Mesodermal cell (in vitro differentiated cells): ENCODE measurements at regions not wholly inside any gene's neighbourhood (a gene's known extent, or its start where the extent isn't known, plus 50 kb on each side); places are given as distances from the start of the nearest gene placed in this dataset.

Experiments
- H3K27ac ChIP-seq: 2 replicates; pipeline ENCODE4 v1.7.0; 2013; ENCODE audit warnings: mild to moderate bottlenecking, low read depth, low read length, moderate library complexity; ENCODE audit not compliant: severe bottlenecking
- H3K36me3 ChIP-seq: 2 replicates; pipeline ENCODE4 v1.7.1; 2013; ENCODE audit warnings: mild to moderate bottlenecking, low read length, moderate library complexity; ENCODE audit not compliant: control insufficient read depth, insufficient read depth
- H3K4me1 ChIP-seq: one replicate; pipeline ENCODE4 v1.7.1; 2013; ENCODE audit warnings: mild to moderate bottlenecking, low read length; ENCODE audit not compliant: insufficient read depth, control insufficient read depth, poor library complexity, severe bottlenecking
- H3K4me3 ChIP-seq: 2 replicates; pipeline ENCODE4 v1.7.0; 2013; ENCODE audit warnings: low read length, control low read depth, mild to moderate bottlenecking; ENCODE audit not compliant: insufficient read depth, poor library complexity, severe bottlenecking; ENCODE audit errors: extremely low read depth
- H3K9me3 ChIP-seq: 2 replicates; pipeline ENCODE4 v1.7.1; 2013; ENCODE audit warnings: mild to moderate bottlenecking, low read length, moderate library complexity; ENCODE audit not compliant: control insufficient read depth
- WGBS, 2 experiments: methylation state at CpG; one replicate each; pipeline ENCODE4 v1.1.5; 2013; ENCODE audit warnings: missing lambda C conversion rate in 2 of 2; ENCODE audit not compliant: insufficient coverage in 2 of 2; 5-methylcytosine and 5-hydroxymethylcytosine counted together

- H3K36me3 ChIP-seq, result no peaks in the 10 kb centered on the region
- H3K4me1 ChIP-seq, result no peaks in the 10 kb centered on the region
- no peak overlapping the region for H3K27ac ChIP-seq
- H3K4me3 ChIP-seq, result no peak overlapping the region
- H3K9me3 ChIP-seq, result no peaks in the 10 kb centered on the region
- no CpG with 5 or more reads among the region's 4 CpGs for WGBS, 2 experiments
Observed at GRCh38 chr7:125573126-125573525, 643.5 kb upstream of the POT1 start.

- H3K4me3 ChIP-seq, result no peak overlapping the region
- no peaks in the 10 kb centered on the region for H3K36me3 ChIP-seq
- WGBS, 2 experiments, result no CpG with 5 or more reads among the region's 1 CpG
- no peaks in the 10 kb centered on the region for H3K4me1 ChIP-seq
- H3K9me3 ChIP-seq, result no peaks in the 10 kb centered on the region
- H3K27ac ChIP-seq, result no peak overlapping the region
Observed at GRCh38 chr7:125572414-125572813, 642.8 kb upstream of the POT1 start.

- Histone ChIP-seq H3K36me3 (no peaks in the 10 kb centered on the region), H3K9me3 (no peaks in the 10 kb centered on the region), H3K4me3 (no peak overlapping the region), H3K27ac (no peak overlapping the region), H3K4me1 (no peaks in the 10 kb centered on the region)
- WGBS, 2 experiments, result 85 to 87% methylated on average over 2 of the region's 4 CpGs
Observed at GRCh38 chr7:125568799-125569198, 639.2 kb upstream of the POT1 start.

GRCh38 chr7:125567686-125568085 lies 638.1 kb upstream of the POT1 start:
- 100% methylated on average over 1 of the region's 2 CpGs for WGBS, 2 experiments
- Histone ChIP-seq H3K27ac (no peak overlapping the region), H3K9me3 (no peaks in the 10 kb centered on the region), H3K4me1 (no peaks in the 10 kb centered on the region), H3K4me3 (no peak overlapping the region), H3K36me3 (no peaks in the 10 kb centered on the region)

- Histone ChIP-seq H3K36me3 (no peaks in the 10 kb centered on the region), H3K27ac (no peak overlapping the region), H3K9me3 (no peaks in the 10 kb centered on the region), H3K4me1 (no peaks in the 10 kb centered on the region), H3K4me3 (no peak overlapping the region)
- 88 to 89% methylated on average over 9 of the region's 12 CpGs for WGBS, 2 experiments
Observed at GRCh38 chr7:125563964-125564529, 634.4 kb upstream of the POT1 start.

- no peaks in the 10 kb centered on the region for H3K36me3 ChIP-seq
- H3K4me1 ChIP-seq, result no peaks in the 10 kb centered on the region
- no peak overlapping the region for H3K4me3 ChIP-seq
- WGBS, 2 experiments, result 87 to 97% methylated on average over 5 to 9 of the region's 9 CpGs
- no peaks in the 10 kb centered on the region for H3K9me3 ChIP-seq
- H3K27ac ChIP-seq, result no peak overlapping the region
Observed at GRCh38 chr7:125563557-125563956, 633.9 kb upstream of the POT1 start.

- WGBS, 2 experiments, result 89 to 90% methylated on average over 2 of the region's 3 CpGs
- H3K36me3 ChIP-seq, result no peaks in the 10 kb centered on the region
Observed at GRCh38 chr7:125561006-125561405, 631.4 kb upstream of the POT1 start.

GRCh38 chr7:125559921-125560320 lies 630.3 kb upstream of the POT1 start:
- H3K36me3 ChIP-seq, result no peaks in the 10 kb centered on the region
- no peaks in the 10 kb centered on the region for H3K4me1 ChIP-seq
- 100% methylated on average over 1 of the region's 2 CpGs for WGBS, 2 experiments
- H3K9me3 ChIP-seq, result no peaks in the 10 kb centered on the region
- H3K4me3 ChIP-seq, result no peak overlapping the region
- no peak overlapping the region for H3K27ac ChIP-seq

More at GRCh38 chr7:125561006-125561405, 631.4 kb upstream of the POT1 start:
- Histone ChIP-seq H3K27ac (no peak overlapping the region), H3K4me1 (no peaks in the 10 kb centered on the region), H3K9me3 (no peaks in the 10 kb centered on the region), H3K4me3 (no peak overlapping the region)

- WGBS, 2 experiments, result no CpG with 5 or more reads among the region's 1 CpG
- H3K9me3 ChIP-seq, result no peaks in the 10 kb centered on the region
- H3K27ac ChIP-seq, result no peak overlapping the region
- no peaks in the 10 kb centered on the region for H3K4me1 ChIP-seq
- no peak overlapping the region for H3K4me3 ChIP-seq
- H3K36me3 ChIP-seq, result no peaks in the 10 kb centered on the region
Observed at GRCh38 chr7:125555916-125556315, 626.3 kb upstream of the POT1 start.

- Histone ChIP-seq H3K36me3 (no peaks in the 10 kb centered on the region), H3K27ac (no peak overlapping the region), H3K4me3 (no peak overlapping the region), H3K9me3 (no peaks in the 10 kb centered on the region), H3K4me1 (no peaks in the 10 kb centered on the region)
- 82% methylated on average over 2 of the region's 5 CpGs; no CpG with 5 or more reads in 1 of the 2 experiments for WGBS, 2 experiments
Observed at GRCh38 chr7:125551008-125551407, 621.4 kb upstream of the POT1 start.

GRCh38 chr7:125547505-125547904 lies 617.9 kb upstream of the POT1 start:
- WGBS, 2 experiments, result 93% methylated on average over 2 of the region's 2 CpGs; no CpG with 5 or more reads in 1 of the 2 experiments
- H3K36me3 ChIP-seq, result no peaks in the 10 kb centered on the region
- H3K4me3 ChIP-seq, result no peak overlapping the region
- no peaks in the 10 kb centered on the region for H3K4me1 ChIP-seq
- H3K9me3 ChIP-seq, result no peaks in the 10 kb centered on the region
- H3K27ac ChIP-seq, result no peak overlapping the region
